HG02763 (cell line): ENCODE measurements at regions not wholly inside any gene's neighbourhood (a gene's known extent, or its start where the extent isn't known, plus 50 kb on each side); places are given as distances from the start of the nearest gene placed in this dataset.

Experiments used
- ATAC-seq: cut with Tn5 transposase; IDR thresholded peaks from one replicate; pipeline ENCODE4 v1.9.1; 2021; ENCODE audit warnings: mild to moderate bottlenecking, moderate library complexity; ENCODE audit not compliant: unreplicated experiment

DNA sequence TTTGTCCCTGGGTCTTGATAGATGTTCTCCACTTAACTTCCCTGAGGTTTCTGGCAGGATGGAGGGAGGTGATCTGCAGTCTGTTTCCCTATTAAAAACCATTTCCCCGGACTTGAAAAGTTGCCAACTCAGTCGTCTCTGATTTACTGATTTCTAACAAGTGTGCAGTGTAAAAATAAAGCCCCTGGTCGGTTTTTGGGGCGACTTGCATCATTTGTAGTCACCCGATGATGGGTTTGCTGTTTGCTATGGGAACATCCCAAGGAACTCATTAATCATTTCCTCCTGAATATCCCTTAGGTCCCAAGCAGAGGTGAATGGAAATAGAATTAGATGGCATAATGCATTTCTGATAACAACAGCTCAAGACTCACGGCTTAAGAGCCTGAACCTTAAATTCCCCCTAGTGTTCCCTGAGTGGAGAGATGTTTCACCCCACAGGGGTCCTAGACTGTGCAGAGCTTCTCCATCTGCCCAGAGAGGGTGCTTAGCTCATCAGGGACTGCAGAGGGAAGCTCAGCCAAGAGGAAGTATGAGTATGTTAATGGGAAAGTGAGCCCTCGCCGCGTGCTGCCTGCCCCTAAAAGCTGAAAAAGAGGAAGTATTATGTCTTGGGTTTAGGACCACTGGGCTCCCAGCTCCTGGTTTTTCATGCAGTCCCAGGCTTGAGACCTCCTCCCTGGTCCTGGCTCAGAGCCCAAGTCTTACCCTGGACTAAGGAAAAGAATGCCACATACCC, 115.1 kb upstream of the DAP start:
- no peak for ATAC-seq

DNA sequence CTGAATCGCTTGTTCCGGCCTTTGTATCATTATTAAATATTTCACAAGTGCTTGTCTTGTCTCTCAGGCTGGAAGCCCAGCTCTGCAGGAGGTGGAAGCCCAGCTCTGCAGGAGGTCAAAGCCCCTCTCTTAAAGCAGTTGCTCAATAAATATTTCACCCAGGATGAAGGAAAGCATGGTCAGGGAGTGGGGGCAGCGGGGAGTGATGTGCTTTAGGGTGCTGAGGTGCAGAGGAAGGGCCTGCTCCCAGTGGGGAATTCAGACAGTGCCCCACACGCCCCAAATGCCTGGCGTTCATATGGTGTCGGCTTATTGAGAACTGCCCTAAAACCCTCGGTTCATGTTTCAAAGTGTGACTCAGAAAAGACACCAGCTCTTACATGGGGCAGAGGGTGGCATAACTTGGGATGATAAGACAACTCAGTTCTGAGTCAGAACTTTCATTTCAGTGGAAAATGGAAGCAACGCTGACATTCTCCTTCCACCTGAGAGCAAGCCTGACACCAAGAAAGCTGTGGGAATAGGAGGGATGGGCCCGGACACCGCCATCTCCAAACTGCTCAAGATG, 114.3 kb upstream of the DAP start:
- ATAC-seq = no peak

DNA sequence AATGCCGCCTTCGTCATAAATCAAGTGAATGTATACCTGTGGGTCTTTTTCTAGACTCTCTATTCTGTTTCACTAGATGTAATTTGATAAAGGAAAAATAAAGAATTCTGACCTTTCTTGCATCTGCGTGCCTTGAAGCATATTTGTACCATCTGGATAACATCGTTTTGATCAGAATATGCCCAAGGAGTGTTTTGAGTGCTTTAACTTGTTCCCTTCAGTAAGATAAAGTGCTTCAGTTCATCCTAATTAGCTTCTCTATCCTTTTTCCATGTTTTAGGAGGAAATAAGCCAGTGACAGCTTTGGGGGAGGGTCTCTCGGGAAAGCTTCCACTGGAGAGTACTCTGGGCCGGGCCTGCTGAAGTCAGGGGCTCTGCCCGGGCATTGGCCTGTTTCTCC, 113.5 kb upstream of the DAP start:
- no peak for ATAC-seq

DNA sequence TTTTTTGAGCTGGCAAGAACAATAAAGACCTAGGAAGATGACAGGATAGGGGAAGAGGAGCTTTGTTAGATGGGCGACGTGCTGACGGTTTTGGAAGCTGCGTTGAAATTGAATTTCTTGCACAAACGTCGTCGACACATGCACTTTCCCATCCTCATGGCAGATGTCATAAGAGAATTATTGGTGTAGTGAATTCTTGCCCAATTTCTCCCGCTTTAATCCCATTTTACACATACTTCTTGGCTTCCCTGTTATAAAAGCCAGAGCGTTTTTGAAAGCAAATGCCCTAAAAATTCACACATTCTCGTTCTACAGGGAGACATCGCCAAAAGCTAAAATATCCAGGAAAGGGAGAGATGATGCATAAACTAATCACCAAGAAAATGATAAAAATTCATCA, 109.8 kb upstream of the DAP start:
- ATAC-seq = no peak

DNA sequence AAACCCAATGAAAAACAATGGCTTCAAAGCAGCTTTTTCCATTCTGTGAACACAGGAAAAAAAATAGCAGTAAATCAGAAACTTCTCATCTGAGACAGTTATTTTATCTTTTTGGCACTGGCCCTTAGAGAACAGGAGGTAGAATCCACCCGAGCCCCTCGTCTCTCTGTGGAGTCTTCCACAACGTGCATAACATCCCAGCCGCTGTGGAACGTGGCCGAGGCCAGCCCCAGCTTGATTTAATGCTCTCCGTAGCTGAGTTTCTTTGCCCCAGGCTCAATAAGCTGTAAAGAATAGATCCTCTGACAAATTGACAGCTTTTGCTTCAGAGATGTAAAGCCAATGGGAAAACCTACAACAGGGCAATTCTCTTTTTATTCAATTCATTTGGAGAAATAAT, 107.9 kb upstream of the DAP start:
- ATAC-seq = no peak

DNA sequence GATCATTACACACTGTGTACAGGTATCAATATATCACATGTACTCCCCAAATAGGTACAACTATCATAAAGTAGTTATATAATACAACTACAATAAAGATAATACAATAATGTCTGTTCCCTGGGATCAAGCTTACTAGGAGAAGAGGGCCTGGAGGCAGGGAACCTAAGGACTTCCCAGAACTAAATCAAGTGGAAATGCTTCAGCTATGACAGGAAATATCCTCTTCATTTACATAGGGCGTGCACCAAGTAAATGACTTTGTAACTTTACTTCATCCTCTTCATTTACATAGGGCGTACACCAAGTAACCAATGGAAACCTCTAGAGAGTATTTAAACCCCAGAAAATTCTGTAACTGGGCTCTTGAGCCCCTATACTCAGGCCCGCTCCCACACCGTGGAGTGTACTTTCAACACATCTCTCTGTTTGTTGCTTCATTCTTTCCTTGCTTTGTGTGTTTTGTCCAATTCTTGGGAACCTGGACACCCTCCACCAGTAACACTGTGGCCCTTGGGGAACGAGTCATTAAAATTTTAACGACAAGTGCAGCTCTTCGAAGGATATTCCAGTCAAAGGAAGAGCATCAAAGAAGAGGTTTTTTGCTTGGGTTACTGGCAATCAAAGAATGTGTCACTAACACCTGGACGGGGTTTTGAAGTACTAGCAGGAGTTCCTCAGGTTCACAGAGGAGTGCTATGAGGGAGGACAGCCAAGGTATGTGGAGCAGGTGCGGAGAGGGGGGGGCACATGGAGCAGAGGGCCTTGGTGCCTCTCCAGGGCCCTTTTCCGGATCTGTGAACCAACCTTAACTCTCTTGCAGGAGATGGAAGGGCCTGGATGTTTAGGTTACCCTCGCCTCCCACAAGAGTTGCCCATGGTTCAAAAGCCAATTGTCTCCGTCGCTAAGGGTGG, 106.6 kb upstream of the DAP start:
- ATAC-seq = no peak

DNA sequence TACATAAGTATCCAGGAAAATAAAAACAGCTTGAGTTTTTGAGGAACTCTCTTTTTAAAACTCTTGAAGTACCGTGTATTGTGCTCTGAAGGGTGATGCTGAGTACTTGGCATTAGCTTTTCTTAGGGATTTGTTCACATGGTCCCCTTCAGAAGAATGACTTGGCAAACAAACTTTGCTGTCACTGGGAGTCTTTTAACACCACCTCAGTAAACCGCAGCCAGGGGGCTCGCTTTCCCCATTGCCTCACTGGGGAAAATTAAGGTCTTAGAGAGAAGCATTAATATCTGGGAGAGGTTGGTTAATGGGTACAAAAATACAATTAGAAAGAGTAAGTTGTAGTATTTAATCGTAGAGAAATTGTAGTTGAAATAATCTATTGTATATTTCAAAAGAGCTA, 105.9 kb upstream of the DAP start:
- no peak for ATAC-seq

DNA sequence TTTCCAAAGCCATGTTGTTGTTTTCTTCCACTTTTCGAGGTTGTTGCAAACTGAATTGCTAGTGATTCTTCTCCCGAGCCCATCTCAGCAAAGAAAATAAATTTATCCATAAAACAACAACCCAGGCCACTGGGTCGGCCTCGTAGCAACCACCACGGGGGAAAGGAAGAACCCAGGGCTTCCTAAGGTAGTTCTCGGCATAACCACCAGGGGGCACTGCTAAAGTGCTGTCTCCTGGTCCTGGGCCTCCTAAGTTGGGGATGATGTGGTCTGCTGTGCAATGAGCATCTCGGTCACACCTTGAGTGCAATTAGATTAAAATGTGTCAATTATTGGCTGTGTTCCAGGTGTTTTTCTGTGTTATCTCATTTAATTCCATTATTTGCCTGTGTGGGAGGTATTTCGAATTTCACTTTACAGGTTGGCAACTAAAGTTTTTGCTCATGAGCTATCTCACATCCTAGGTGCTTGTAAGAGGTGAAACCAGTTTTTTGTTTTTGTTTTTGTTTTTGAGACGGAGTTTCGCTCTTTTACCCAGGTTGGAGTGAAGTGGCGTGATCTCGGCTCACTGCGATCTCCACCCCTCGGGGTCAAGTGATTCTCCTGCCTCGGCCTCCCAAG, 102.8 kb upstream of the DAP start:
- peak; percentile 78 for ATAC-seq

DNA sequence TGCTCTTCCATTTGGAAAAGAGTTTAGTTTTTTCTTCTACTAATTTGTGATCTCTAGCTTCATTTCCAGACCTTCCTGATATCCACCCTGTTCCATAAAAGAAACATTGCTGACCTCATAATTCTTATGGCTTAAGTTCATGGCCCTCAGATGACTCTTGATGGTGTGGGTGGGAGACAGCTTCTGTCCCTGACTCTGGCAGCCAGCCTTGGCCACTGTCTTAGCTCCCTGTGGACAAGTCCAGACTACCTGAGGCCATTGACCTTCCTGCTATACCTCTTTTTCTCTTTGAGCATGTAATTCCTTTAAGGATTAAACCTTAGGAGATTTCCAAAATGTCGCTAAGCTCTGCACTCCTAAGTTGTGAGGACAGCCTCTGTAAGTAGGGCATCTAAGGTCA, 101.1 kb upstream of the DAP start:
- no peak for ATAC-seq

DNA sequence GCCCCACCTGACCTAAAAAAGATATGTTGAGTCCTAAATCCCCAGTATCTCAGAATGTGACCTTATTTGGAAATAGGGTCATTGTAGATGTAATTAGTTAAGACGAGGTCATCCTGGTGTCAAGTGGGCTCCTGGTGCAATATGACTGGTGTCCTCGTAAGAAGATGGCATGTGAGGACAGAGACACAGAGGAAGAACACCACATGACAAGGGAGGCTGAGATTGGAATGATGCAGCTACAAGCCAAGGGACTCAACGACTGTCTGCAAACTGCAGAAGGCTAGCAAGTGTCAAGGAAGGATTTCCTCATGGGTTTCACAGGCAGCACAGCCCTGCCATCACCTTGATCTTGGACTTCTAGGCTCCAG, 100.4 kb upstream of the DAP start:
- ATAC-seq = no peak

DNA sequence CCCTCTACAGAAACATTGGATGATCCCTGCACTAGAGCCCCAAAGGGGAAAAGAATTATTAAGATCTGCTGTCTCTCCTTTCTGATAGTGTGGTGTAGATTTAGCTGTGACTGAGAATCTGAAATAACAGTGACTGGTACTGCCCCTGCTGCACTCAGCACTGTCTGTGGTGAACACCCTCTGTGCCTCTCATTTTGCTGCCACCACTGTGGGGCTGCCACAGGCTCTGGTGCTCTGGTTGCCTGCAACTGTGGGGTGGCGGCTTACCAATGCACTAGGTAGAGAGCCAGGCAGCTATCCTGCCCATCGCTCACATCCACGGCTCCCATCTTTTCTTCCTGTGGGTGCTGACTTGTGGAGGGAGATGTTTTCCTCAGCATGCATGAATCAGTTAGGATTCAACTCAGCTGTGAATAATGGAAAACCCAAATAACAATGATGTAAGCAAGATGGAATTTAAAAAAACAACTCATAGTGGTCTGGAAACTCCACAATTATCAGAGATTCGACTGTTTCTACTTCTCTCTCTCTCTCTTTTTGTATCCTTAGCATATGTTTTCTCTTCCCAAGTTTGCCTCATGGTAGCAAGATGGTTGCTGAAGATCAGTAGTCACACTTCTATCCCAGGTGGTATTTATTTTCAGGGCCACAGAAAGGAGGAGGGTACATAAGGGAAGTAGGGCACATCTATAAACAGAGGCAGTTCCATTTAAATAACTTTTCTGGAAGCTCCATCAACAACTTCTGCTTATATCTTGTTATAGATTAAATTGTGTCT, 99.8 kb upstream of the DAP start:
- ATAC-seq = no peak

DNA sequence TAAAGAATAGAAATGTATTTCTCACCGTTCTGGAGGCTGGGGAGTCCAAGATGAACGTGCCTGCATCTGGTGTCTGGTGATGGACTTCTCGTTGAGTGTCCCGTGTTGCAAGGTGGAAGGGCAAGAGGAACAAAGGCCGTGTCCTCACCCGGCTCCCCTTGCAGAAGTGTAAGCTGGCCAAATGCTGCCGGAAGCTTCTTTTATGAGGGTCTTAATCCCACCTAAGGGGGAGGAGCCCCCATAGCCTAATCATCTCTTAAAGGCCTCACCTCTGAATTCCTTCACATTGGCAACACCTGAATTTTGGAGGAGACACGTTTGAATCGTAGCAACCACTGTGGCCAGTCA, 99.1 kb upstream of the DAP start:
- ATAC-seq = no peak

DNA sequence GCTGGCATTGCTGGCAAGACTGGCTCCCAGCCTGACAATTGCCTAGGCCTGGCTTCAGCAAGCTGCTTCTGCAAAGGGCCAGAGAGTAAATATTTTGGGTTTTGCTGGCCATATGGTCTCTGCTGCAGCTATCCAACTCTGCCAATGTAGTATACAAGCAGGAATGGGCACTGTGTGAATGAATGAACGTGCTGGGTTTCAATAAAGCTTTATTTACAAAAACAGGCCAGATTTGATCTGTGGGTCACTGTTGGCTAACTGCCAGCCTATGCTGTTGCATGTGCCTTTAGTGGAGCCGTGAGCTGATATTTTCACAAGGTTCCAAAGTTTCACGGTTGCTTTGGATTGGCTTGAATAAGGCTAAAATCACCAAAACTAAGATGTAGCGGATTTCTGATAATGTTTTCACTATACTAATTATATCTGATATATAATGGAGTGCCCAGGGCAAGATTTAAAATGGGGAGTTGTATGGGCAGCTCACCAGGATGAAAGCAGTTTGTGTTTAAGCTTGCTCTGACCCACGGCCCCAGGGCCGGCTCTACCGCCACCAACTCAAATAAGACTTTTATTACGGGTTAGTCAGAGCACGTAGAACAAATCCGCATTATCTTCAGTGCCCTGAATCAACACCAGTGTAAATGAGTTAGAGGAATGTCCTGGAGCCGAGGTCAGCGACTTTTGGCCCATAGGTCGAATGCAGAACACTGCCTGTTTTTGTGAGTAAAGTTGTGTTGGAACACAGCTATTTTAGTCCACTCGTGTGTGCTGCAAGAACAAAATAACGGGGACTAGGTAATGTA, 98.6 kb upstream of the DAP start:
- ATAC-seq = no peak

DNA sequence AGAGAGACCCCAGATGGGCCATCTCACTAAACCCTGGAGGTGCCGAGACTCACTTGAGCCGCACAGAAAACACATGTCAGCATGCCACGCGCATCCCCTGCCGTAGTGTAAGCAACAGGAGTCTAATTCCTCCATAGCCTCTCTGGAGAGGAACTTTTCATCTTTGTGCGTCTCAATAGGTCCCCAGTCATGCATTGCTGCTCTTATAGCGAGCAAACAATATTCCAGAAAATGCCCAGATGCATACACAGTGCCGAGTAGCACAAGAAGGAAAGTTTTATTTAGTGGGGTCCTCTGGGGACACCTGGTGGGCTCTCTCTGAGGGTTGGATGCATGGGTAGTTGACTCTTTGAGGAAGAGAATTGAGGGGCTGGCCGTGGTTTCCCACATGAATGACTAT, 97.9 kb upstream of the DAP start:
- no peak for ATAC-seq

DNA sequence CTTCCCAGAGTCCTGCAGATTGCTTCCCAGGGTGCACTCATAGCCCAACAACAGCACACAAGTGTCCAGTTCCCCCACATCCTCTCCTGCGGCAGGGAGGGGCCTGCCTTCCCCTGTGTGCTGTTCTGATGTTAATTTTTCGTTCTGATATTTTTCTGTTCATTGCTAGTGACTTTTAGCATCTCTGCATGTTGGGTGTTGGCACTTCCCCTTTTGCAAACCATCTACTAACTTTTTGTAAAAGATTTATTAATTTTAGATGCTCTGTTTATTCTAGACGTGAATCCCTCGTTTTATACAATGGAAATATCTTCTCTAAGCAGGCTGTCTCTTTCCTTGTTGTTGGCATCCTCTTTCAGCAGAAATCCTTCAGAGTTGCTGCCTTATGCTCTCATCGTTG, 97.3 kb upstream of the DAP start:
- ATAC-seq = no peak

DNA sequence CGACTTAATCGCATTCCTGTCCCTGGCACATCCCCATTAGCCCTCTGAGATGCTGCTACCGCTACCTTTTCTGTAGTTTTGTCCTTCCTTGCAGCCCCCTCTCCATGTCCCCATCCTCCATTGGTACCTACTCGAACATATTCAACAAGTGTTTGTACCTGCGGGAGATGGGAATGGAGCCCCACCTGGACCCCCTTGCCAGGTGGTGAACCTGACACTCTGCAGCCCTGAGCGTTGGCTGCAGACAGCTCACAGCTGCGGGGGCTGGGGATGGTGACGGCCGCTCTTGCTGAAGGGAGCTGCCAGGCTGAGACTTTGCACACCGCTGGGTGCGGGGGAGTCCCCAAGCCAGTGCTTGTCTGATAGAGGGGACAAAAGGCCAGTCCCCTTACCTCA, 96.3 kb upstream of the DAP start:
- ATAC-seq = no peak

DNA sequence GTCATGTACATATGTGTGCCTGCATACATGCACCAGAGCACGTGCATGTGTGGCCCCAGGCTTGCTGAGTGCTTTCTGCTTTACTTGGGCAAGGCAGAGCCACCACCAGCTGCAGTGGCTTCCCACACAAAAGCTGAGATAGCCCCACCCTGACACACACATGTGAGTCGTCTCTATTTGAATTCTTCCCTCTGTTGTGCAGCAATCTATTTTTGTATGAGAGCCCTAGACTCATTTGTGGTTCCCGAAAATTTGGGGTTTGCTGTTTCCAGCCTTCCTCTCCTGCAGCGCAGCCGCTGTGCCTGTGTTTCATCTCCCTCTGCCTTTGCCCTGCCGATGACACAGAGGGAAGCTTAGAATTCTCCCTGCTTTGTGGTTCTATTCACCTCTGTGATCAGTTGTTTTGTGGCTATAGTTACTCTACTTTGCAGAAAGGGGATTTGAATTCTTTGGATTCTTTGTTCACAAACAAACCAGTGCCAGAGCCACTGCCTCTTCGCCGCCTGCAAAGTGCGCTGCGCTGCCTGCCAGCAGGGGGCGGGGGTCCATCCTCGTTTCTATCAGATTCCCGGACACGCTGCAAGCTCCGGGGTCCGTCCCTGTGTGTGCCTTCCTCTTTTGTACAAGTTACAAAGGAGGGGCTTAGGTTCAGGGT, 95.8 kb upstream of the DAP start:
- no peak for ATAC-seq

DNA sequence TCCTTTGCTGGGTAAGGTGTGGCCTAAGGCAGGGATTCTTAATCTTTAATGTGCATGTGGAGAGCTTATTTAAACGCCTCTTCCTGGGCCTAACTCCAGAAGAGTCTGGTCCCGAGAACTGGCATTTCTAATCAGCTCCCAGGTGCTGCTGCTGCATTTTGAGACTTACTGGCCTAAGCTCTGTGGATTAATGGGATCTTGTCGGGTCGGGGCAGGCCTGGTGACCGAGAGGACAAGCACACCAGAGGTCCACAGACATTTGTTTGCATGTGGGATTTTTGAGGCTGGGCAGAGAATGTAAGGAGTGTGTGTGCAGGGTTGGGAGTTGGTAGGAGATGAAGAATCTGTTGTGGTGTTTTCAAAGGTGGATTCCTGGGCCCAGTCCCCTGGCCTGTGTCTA, 95.0 kb upstream of the DAP start:
- ATAC-seq = no peak

DNA sequence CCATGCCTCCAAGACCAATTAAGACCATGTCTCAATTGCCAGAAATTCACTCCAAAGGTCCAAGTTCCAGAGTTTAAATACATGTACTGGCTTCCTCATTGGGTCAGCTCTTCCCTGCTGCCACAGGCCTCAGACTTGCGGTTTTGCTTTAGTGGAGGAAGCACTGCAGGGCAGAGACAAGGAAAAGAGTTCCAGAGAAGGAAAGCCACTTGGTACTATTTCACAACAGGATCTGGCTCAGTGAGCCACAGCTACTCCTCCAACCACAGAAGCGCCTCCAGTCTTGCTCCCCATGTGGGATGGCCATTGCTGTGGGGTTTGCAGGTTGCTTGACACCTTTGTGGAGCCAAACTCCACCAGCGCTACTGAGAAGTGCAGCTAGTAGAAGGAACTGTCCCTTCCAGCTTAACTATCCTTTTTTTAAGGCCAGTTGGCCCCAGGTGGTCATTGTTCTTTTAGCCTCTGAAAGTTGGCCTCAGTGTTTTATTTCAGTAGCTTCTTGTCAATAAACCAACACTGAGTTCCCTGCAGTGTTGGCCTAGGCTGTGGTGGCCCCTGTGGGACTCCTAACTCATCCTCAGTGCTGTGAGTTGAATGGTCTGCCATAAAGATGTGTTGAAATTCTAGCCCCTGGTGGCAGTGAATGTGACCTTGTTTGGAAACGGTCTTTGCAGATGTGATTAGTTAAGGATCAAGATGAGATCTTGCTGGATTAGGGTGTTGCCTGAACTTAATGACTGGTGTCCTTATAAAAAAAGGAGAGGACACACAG, 93.7 kb upstream of the DAP start:
- ATAC-seq = no peak
